GM18511 (cell line): ENCODE measurements at regions not wholly inside any gene's neighbourhood (a gene's known extent, or its start where the extent isn't known, plus 50 kb on each side); places are given as distances from the start of the nearest gene placed in this dataset.
"Not testable (repeated sequence)": the region's sequence is repeated elsewhere in the genome, so short reads cannot be mapped to it uniquely, and the experiment has no call there.

Experiments
- ATAC-seq: cut with Tn5 transposase; IDR thresholded peaks from one replicate; pipeline ENCODE4 v1.9.1; 2021; ENCODE audit warnings: mild to moderate bottlenecking, moderate library complexity; ENCODE audit not compliant: unreplicated experiment

DNA sequence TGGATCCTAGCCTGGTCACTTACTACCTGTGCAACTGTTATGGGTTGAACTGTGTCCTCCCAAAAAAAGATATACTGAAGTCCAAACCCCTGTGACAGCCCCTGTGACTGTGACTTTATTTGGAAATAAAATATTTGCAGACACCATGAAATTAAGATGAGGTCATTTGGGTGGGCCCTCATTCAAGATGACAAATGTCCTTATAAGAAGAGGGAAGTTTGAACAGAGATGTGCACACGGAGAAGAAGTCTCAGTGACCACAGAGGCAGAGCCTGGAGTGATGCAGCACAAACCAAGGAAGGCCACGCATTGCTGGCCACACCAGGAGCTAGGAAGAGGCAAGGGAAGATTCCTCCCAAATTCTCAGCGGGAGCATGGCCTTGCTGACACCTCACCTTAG, 249.7 kb upstream of the RUNX1 start:
- no peak for ATAC-seq

DNA sequence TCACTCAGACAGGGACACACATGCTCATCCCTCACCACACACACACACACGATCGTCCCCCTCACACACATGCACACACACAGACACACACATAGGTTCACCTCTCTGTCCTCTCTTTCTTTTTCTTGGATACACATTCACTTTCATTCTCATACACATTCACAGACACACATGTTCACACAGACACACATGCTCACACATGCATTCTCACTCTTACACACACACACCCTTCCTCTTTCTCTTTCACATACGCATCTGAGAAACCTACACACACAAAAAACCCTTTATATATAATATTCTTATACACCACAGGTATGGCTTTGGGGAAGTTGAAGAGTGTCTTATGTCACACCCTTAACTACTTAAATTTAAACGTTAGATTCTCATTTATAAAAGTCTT, 248.6 kb upstream of the RUNX1 start:
- no peak for ATAC-seq

DNA sequence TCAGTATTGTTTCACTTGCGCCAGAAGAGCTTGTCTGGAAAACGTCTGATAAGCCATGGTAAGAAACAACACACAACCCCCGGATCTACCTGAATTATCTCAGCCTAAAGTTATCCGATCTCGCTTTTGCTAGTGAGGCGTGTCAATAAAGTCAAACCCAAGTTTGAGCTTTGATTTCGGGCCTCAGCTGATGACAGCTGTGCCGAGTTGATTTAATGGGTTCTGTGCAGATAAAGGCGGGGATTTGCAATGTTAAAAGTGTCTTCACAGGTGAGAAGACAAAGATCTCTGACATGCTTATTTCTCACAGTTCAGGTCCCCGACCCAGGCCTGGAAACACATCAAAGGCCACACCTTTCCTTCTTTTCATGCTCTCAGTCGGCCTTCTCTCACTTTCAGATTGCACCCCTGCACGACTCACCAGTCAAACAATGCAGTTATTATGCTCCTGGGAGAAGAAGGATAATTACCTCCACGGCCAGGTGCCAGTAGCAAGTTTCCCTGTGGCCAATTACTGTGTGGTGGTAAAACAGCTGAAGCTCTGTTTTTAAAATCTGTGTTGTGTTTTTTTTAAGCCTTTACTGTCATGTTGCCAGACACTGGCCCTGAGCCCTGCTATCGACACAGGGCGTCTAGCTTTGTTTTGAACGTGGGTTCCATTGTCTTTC, 245.3 kb upstream of the RUNX1 start:
- ATAC-seq = no peak

GRCh38 chr21:35291973-35292627, 243.0 kb upstream of the RUNX1 start:
- ATAC-seq = no peak

DNA sequence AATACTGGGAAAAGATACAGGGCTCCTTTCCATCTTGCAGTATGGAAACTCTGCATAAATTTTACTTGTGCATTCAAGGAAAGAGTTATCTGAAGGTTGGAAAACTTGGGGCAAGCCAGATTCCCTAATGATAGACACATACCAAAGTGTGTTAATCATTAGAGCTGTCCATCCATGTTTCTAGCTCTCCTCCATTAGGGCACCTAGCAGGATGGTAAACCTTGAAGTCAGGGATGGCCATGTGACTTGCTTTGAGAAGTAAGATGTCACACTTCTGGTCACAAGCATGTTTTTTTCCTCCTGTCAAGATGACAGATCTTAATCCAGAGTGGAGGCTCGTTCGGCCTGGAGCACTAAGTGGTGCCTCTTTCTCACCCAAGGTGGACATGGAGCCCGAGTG, 241.9 kb upstream of the RUNX1 start:
- no peak for ATAC-seq

- ATAC-seq = no peak
Measured at GRCh38 chr21:35288238-35288637, 239.1 kb upstream of the RUNX1 start.

- no peak for ATAC-seq
Measured at GRCh38 chr21:35284199-35284598, 235.1 kb upstream of the RUNX1 start.

DNA sequence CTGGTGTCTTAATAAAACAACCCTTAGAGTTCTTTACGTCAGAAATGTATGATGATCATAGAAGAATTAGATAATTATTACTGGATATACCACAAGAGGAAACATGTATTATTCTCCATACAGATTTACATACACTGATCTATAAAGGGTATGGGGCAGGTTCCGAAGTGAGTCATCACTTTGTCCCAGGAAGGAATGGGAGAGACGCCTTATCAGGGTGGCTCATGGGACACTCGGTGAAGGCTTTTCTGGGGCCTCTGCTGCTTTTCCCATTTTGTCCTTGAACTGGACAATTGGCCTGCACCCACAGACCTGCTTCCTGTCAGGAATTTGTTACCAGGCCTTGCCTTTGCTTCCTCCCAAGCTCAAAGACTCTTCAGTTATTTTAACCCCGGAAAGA, 233.8 kb upstream of the RUNX1 start:
- ATAC-seq = no peak

GRCh38 chr21:35281956-35282355, 232.9 kb upstream of the RUNX1 start:
- no peak for ATAC-seq

DNA sequence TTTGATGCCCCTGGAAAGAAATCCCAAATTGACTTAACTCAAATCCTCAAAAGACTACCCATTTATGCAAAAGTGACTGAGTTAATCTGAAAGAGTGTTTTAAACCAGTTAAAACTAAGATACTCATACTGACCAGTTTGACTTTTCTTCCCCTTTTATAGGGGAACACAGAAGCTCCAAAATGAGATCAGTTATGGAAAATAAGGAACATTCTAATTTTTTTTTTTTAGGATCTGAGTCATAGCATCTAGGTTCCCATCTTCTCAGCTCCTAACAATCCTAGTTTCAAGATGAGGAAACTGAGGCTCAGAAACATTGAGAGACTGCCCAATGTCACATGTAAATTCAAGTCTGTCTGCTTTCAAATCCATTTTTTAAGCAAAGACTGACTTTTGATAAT, 231.1 kb upstream of the RUNX1 start:
- no peak for ATAC-seq

- ATAC-seq = no peak
Measured at GRCh38 chr21:35275776-35276175, 226.7 kb upstream of the RUNX1 start.

GRCh38 chr21:35274923-35275322, 225.8 kb upstream of the RUNX1 start:
- no peak for ATAC-seq

DNA sequence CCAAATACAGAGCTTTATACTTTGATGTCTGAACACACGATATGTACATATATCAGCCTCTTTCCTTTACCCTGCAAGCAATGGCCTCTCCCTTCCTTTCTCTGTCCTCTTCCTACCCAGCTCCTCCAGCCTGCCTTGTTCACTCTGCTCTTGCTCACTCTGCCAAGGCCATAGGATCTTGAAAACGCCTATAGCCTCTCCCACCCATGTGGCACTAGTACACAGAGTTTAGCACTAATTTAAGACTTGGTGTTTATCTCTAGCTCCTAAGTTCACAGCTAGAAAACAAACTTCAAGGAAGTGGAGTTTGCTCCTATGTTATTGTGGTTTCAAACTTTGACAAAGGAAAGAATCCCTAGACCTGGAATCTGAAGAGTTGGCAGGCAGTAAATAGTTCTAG, 225.0 kb upstream of the RUNX1 start:
- ATAC-seq = no peak

DNA sequence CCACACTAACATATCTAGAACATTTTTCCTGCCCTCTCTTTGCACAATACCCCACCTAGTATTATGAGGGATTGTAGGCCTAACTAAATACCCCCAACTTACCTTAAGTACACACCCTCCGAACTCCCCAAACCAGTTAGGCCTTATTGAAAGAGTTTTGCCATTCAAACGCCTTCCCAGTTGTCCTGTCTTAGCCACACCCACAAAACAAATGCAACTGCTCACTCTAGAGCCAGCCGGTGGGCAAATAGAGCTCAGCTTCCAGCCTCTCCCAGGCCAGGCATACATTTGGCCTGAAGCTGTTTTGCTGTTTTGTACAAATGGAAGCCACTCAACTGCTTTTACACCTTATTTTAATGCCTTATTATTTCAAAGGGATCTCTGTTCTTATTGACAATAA, 224.2 kb upstream of the RUNX1 start:
- ATAC-seq = no peak

DNA sequence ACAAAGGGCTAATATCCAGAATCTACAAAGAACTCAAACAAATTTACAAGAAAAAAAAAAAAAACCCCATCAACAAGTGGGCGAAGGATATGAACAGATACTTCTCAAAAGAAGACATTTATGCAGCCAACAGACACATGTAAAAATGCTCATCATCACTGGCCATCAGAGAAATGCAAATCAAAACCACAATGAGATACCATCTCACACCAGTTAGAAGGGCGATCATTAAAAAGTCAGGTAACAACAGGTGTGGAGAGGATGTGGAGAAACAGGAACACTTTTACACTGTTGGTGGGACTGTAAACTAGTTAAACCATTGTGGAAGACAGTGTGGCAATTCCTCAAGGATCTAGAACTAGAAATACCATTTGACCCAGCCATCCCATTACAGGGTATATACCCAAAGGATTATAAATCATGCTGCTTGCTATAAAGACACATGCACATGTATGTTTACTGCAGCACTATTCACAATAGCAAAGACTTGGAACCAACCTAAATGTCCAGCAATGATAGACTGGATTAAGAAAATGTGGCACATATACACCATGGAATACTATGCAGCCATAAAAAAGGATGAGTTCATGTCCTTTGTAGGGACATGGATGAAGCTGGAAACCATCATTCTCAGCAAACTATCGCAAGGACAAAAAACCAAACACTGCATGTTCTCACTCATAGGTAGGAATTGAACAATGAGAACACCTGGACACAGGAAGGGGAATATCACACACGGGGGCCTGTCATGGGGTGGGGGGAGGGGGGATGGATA, 222.4 kb upstream of the RUNX1 start:
- not testable (repeated sequence) for ATAC-seq

GRCh38 chr21:35268817-35269216, 219.7 kb upstream of the RUNX1 start:
- ATAC-seq = no peak

- no peak for ATAC-seq
Measured at GRCh38 chr21:35268261-35268660, 219.2 kb upstream of the RUNX1 start.

DNA sequence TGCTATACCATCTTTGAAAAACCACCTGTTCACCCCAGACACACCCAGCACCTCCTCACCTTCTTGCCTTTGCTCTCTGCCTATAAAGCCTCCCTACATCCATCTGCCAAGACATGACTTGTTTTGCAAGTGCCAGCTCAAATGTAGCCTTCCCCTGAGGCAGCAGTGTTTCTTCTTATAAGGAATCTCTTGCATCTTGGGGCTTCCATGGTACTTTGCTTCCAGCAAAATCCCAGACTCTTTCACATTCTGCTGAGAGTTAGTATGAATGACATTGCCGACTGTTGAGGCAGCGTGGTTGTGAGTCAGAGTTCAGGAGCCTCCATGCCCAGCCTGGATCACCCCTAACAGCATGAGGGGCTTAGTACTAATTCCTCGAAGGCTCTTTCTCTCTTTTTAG, 217.4 kb upstream of the RUNX1 start:
- no peak for ATAC-seq

DNA sequence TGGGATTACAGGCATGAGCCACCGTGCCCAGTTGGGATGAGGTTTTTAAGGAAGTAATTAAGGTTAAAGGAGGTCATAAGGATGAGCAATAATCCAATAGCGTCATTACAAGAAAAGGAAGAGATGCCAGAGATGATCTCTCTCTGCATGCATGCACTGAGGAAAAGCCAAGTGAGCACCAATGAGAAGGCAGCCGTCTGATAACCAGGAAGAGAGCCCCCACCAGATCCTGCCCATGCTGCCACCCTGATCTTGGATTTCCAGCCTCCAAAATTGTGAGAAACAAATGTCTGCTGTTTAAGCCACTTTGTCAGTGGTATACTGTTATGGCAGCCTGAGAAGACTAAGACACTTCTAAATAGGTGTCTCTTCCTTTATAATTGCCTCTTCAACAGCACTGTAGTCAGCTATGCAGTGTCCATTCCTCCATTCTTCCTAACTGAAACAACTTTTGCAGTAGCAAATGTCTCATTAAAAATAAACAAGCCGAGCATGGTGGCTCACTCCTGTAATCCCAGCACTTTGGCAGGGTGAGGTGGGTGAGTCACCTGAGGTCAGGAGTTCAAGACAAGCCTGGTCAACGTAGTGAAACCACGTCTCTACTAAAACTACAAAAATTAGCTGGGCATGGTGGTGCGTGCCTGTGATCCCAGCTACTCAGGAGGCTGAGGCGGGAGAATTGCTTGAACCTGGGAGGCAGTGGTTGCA, 216.2 kb upstream of the RUNX1 start:
- ATAC-seq = no peak

- no peak for ATAC-seq
Measured at GRCh38 chr21:35259457-35259856, 210.4 kb upstream of the RUNX1 start.

GRCh38 chr21:35258521-35258920, 209.4 kb upstream of the RUNX1 start:
- no peak for ATAC-seq

GRCh38 chr21:35257413-35257812, 208.3 kb upstream of the RUNX1 start:
- ATAC-seq = no peak
